ENCODE measurements at regions not wholly inside any gene's neighbourhood (a gene's known extent, or its start where the extent isn't known, plus 50 kb on each side); places are given as distances from the start of the nearest gene placed in this dataset.

GRCh38 chr3:153722157-153722556 lies 399.0 kb upstream of the ARHGEF26 start:
- H3K9ac ChIP-seq (ENCODE audit: low read length), result no peak overlapping the region
- no peaks in the 10 kb centered on the region for H3K27me3 ChIP-seq (ENCODE audit: control insufficient read depth in 1 of 2, insufficient read depth in 2 of 2, low read length in 2 of 2)
- no peak overlapping the region for H3K27ac ChIP-seq (ENCODE audit: low read depth, low read length)
- H3K36me3 ChIP-seq (ENCODE audit: insufficient read depth, low read length), result no peaks in the 10 kb centered on the region
- no peak overlapping the region for H3K4me3 ChIP-seq (ENCODE audit: low read depth in 1 of 2, low read length in 2 of 2)
- no peaks in the 10 kb centered on the region for H3K9me3 ChIP-seq (ENCODE audit: low read length)
- H3K4me1 ChIP-seq (ENCODE audit: insufficient read depth, low read length), result no peaks in the 10 kb centered on the region

- Histone ChIP-seq H3K9me3 (ENCODE audit: low read length) (peaks cover 6% of the 10 kb centered on the region), H3K36me3 (ENCODE audit: insufficient read depth, low read length) (no peaks in the 10 kb centered on the region), H3K27me3 (ENCODE audit: control insufficient read depth in 1 of 2, insufficient read depth in 2 of 2, low read length in 2 of 2) (no peaks in the 10 kb centered on the region), H3K9ac (ENCODE audit: low read length) (no peak overlapping the region), H3K4me1 (ENCODE audit: insufficient read depth, low read length) (peaks cover 11% of the 10 kb centered on the region), H3K27ac (ENCODE audit: low read depth, low read length) (no peak overlapping the region), H3K4me3 (ENCODE audit: low read depth in 1 of 2, low read length in 2 of 2) (no peak overlapping the region)
These were observed 390.1 kb upstream of the ARHGEF26 start for GRCh38 chr3:153731071-153731470.

- peaks cover 6% of the 10 kb centered on the region for H3K9me3 ChIP-seq (ENCODE audit: low read length)
- H3K4me1 ChIP-seq (ENCODE audit: insufficient read depth, low read length), result peaks cover 11% of the 10 kb centered on the region
- H3K9ac ChIP-seq (ENCODE audit: low read length), result no peak overlapping the region
- H3K4me3 ChIP-seq (ENCODE audit: low read depth in 1 of 2, low read length in 2 of 2), result peak overlapping the region in 1 of 2 donors; percentile 2
- peak overlapping the region; percentile 56 for H3K27ac ChIP-seq (ENCODE audit: low read depth, low read length)
- H3K36me3 ChIP-seq (ENCODE audit: insufficient read depth, low read length), result no peaks in the 10 kb centered on the region
- H3K27me3 ChIP-seq (ENCODE audit: control insufficient read depth in 1 of 2, insufficient read depth in 2 of 2, low read length in 2 of 2), result no peaks in the 10 kb centered on the region
These were observed 386.2 kb upstream of the ARHGEF26 start for GRCh38 chr3:153734777-153735551.

- H3K27ac ChIP-seq (ENCODE audit: low read depth, low read length), result no peak overlapping the region
These were observed 381.1 kb upstream of the ARHGEF26 start for GRCh38 chr3:153740109-153740508.

GRCh38 chr3:153744889-153745288 lies 376.3 kb upstream of the ARHGEF26 start:
- Histone ChIP-seq H3K4me3 (ENCODE audit: low read depth in 1 of 2, low read length in 2 of 2) (no peak overlapping the region), H3K27ac (ENCODE audit: low read depth, low read length) (no peak overlapping the region), H3K4me1 (ENCODE audit: insufficient read depth, low read length) (peaks cover 10% of the 10 kb centered on the region), H3K36me3 (ENCODE audit: insufficient read depth, low read length) (no peaks in the 10 kb centered on the region), H3K9ac (ENCODE audit: low read length) (no peak overlapping the region), H3K9me3 (ENCODE audit: low read length) (no peaks in the 10 kb centered on the region), H3K27me3 (ENCODE audit: control insufficient read depth in 1 of 2, insufficient read depth in 2 of 2, low read length in 2 of 2) (no peaks in the 10 kb centered on the region)

More at GRCh38 chr3:153740109-153740508, 381.1 kb upstream of the ARHGEF26 start:
- Histone ChIP-seq H3K4me1 (ENCODE audit: insufficient read depth, low read length) (peaks cover 6% of the 10 kb centered on the region), H3K27me3 (ENCODE audit: control insufficient read depth in 1 of 2, insufficient read depth in 2 of 2, low read length in 2 of 2) (no peaks in the 10 kb centered on the region), H3K4me3 (ENCODE audit: low read depth in 1 of 2, low read length in 2 of 2) (no peak overlapping the region), H3K9ac (ENCODE audit: low read length) (no peak overlapping the region), H3K36me3 (ENCODE audit: insufficient read depth, low read length) (no peaks in the 10 kb centered on the region), H3K9me3 (ENCODE audit: low read length) (no peaks in the 10 kb centered on the region)

- Histone ChIP-seq H3K27ac (ENCODE audit: low read depth, low read length) (no peak overlapping the region), H3K27me3 (ENCODE audit: control insufficient read depth in 1 of 2, insufficient read depth in 2 of 2, low read length in 2 of 2) (no peaks in the 10 kb centered on the region)
These were observed 375.0 kb upstream of the ARHGEF26 start for GRCh38 chr3:153746211-153746610.

GRCh38 chr3:153749070-153749610 lies 372.1 kb upstream of the ARHGEF26 start:
- Histone ChIP-seq H3K36me3 (ENCODE audit: insufficient read depth, low read length) (no peaks in the 10 kb centered on the region), H3K4me3 (ENCODE audit: low read depth in 1 of 2, low read length in 2 of 2) (no peak overlapping the region), H3K4me1 (ENCODE audit: insufficient read depth, low read length) (peaks cover 10% of the 10 kb centered on the region), H3K27ac (ENCODE audit: low read depth, low read length) (no peak overlapping the region), H3K9ac (ENCODE audit: low read length) (no peak overlapping the region), H3K9me3 (ENCODE audit: low read length) (no peaks in the 10 kb centered on the region), H3K27me3 (ENCODE audit: control insufficient read depth in 1 of 2, insufficient read depth in 2 of 2, low read length in 2 of 2) (no peaks in the 10 kb centered on the region)

More at GRCh38 chr3:153746211-153746610, 375.0 kb upstream of the ARHGEF26 start:
- H3K9me3 ChIP-seq (ENCODE audit: low read length), result no peaks in the 10 kb centered on the region
- no peak overlapping the region for H3K4me3 ChIP-seq (ENCODE audit: low read depth in 1 of 2, low read length in 2 of 2)
- no peaks in the 10 kb centered on the region for H3K36me3 ChIP-seq (ENCODE audit: insufficient read depth, low read length)
- no peak overlapping the region for H3K9ac ChIP-seq (ENCODE audit: low read length)
- peaks cover 10% of the 10 kb centered on the region for H3K4me1 ChIP-seq (ENCODE audit: insufficient read depth, low read length)

- H3K4me1 ChIP-seq (ENCODE audit: insufficient read depth, low read length), result peaks cover 10% of the 10 kb centered on the region
- no peak overlapping the region for H3K4me3 ChIP-seq (ENCODE audit: low read depth in 1 of 2, low read length in 2 of 2)
- no peaks in the 10 kb centered on the region for H3K36me3 ChIP-seq (ENCODE audit: insufficient read depth, low read length)
- H3K27ac ChIP-seq (ENCODE audit: low read depth, low read length), result no peak overlapping the region
- no peaks in the 10 kb centered on the region for H3K27me3 ChIP-seq (ENCODE audit: control insufficient read depth in 1 of 2, insufficient read depth in 2 of 2, low read length in 2 of 2)
- no peaks in the 10 kb centered on the region for H3K9me3 ChIP-seq (ENCODE audit: low read length)
- H3K9ac ChIP-seq (ENCODE audit: low read length), result no peak overlapping the region
These were observed 368.7 kb upstream of the ARHGEF26 start for GRCh38 chr3:153752405-153753027.

GRCh38 chr3:153753035-153753434 lies 368.2 kb upstream of the ARHGEF26 start:
- Histone ChIP-seq H3K9me3 (ENCODE audit: low read length) (no peaks in the 10 kb centered on the region), H3K27me3 (ENCODE audit: control insufficient read depth in 1 of 2, insufficient read depth in 2 of 2, low read length in 2 of 2) (no peaks in the 10 kb centered on the region), H3K27ac (ENCODE audit: low read depth, low read length) (no peak overlapping the region), H3K36me3 (ENCODE audit: insufficient read depth, low read length) (no peaks in the 10 kb centered on the region), H3K9ac (ENCODE audit: low read length) (no peak overlapping the region), H3K4me3 (ENCODE audit: low read depth in 1 of 2, low read length in 2 of 2) (no peak overlapping the region), H3K4me1 (ENCODE audit: insufficient read depth, low read length) (peaks cover 10% of the 10 kb centered on the region)

GRCh38 chr3:153756816-153757215 lies 364.4 kb upstream of the ARHGEF26 start:
- Histone ChIP-seq H3K9me3 (ENCODE audit: low read length) (no peaks in the 10 kb centered on the region), H3K27me3 (ENCODE audit: control insufficient read depth in 1 of 2, insufficient read depth in 2 of 2, low read length in 2 of 2) (no peaks in the 10 kb centered on the region), H3K27ac (ENCODE audit: low read depth, low read length) (no peak overlapping the region), H3K36me3 (ENCODE audit: insufficient read depth, low read length) (no peaks in the 10 kb centered on the region), H3K4me1 (ENCODE audit: insufficient read depth, low read length) (no peaks in the 10 kb centered on the region), H3K9ac (ENCODE audit: low read length) (no peak overlapping the region), H3K4me3 (ENCODE audit: low read depth in 1 of 2, low read length in 2 of 2) (no peak overlapping the region)

- H3K9ac ChIP-seq (ENCODE audit: low read length), result no peak overlapping the region
- H3K27ac ChIP-seq (ENCODE audit: low read depth, low read length), result no peak overlapping the region
- no peaks in the 10 kb centered on the region for H3K4me1 ChIP-seq (ENCODE audit: insufficient read depth, low read length)
- H3K27me3 ChIP-seq (ENCODE audit: control insufficient read depth in 1 of 2, insufficient read depth in 2 of 2, low read length in 2 of 2), result no peaks in the 10 kb centered on the region
- H3K4me3 ChIP-seq (ENCODE audit: low read depth in 1 of 2, low read length in 2 of 2), result no peak overlapping the region
- no peaks in the 10 kb centered on the region for H3K9me3 ChIP-seq (ENCODE audit: low read length)
- H3K36me3 ChIP-seq (ENCODE audit: insufficient read depth, low read length), result no peaks in the 10 kb centered on the region
These were observed 363.4 kb upstream of the ARHGEF26 start for GRCh38 chr3:153757839-153758238.
